NCI-H1417 (cell line): ENCODE measurements at regions not wholly inside any gene's neighbourhood (a gene's known extent, or its start where the extent isn't known, plus 50 kb on each side); places are given as distances from the start of the nearest gene placed in this dataset.

Experiments
- DNase-seq, 3 experiments: peaks; one replicate each; lab custom pipeline; 2025; lab: John Stamatoyannopoulos, UW

DNA sequence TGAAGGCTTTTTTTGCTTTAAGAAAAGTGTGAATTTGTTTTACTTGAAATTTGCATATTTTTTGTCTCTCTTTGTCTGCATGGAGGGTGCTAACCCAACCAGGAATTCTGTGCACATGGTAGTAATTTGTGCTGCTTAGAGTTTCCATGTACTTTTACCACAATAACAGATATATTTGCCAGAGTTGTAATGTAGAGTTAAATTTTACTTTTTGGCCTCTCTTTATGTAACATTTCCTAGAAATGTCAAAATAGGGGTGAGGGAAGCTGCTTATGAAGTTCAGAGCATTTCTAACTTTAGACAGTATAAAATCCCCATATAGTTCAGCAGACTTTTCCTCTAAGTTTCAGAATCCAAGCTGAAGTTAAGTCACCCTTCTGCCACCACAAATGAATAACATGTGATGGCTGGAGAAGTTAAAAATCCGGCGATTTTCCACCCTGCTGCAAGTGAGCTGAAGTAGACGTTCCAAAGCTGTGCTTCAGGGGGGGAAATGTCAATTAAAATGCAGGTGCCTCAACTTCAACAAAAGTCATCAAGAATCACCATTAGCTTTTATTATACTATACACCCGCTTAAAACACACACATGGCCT lies 385.7 kb upstream of the NR2F2 start:
- DNase-seq = no peak

DNA sequence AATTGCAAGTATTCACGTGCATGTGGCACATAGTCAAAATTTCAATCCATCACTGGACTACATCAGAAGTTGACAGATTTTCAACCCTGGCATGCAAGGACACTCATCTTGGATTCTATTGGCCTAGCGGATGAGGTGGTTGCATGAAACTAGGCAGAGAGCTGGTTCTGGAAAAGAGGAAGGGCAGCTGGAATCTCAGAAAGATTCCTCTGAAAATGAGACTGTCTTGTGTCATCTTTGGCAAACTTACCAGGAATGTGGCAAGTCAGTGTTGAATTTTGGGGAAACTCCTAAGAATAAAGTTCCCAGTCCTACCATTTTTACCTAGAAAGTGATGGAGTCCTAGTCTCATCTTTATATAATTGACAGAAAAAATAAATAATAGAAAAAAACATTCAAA lies 384.3 kb upstream of the NR2F2 start:
- no peak for DNase-seq

DNA sequence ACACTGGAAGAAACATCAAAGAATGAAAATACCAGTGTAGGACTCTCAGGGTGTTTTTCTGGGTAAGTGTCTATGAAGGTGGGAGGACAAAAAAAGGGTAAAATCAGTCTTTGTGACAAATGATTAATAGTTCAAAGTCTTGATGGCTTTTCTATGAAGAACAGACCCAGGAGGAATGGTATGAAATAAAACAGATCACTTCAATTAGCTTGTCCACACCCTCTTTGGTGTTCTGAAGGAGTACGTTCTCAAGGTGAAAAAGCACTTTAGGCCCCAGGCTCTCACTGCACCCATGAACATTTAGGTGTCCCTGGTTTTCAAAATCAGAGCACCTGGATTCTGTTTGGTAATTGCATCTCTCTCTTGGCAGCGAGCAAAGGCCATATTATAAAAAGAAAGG lies 383.6 kb upstream of the NR2F2 start:
- DNase-seq = peak in 1 of 3 experiments; percentile 37

DNA sequence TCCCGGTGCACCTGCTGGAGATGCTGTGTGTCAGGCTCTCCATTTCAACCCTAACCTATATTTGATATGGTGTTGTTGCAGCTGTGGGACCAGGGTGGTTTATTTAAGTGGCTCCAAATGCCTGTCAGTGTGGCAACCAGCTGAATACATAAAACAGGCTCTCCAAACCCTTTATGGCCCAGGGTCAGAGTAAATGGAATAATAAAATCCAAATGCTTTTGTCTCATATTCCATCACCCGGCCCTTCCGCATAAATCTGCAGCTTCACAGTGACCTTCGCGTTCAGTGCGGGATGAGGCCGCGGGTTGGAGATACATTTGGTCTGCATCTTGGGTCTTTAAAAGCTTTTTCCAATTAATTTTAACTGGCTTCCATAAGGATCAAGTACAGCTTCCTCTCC lies 382.1 kb upstream of the NR2F2 start:
- DNase-seq = peak in 2 of 3 experiments; percentile 70 to 90

DNA sequence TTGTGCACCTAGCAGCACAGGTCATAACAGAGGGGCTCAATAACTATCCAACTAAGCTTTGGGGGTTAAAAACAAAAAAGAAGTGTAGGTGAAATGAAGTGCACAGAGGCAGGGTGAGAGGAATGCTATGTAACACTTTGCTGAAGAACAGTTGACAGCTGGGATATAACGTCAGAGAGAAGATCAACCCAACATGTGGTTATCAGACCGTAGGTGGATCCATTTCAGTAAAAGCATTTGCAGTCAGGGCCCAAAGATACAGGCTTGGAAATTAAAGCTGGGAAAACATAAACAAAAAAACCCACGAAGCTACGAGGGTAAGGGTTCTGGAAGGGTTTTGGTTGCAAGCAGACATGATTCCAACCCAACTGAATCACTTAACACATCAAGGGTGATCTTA lies 377.5 kb upstream of the NR2F2 start:
- DNase-seq = no peak

DNA sequence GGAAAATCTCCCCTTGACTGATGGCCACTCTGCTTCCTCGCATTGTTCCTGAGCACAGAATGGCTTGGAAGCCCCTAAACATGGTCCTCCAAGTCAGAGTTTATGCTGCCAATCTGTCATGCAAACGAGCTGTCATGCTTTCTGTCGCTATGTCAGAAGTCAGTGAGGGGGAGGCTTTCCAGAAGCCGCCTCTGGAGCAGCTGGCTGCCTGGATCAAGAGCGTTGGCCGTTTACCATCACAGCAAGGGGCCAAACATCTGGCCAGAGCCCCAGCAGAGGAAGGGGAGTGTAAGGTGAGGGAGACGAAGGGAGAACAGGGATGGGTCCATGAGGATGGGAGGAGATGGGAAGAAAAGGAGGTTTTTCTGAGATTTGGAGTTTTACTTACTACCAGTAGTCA lies 372.6 kb upstream of the NR2F2 start:
- no peak for DNase-seq

DNA sequence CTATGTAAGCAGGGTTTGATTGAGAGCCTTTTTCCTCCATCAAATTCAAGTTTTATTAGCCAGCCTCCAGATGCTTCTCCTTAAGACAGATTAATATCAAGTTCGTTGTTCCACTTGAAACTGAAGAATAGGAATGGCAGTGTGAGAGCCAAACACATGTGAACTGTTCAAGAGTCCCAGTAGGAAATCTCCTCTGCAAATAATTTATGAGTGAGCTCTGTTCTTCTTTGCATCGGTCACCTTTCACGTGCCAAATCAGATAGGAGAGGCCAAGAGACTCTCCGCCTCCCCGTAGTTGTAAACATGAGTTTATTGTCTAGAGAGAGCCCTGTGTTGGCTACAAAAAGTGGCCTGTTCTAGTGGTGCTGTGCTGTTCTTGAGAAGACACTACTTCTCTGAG lies 372.1 kb upstream of the NR2F2 start:
- DNase-seq = no peak

DNA sequence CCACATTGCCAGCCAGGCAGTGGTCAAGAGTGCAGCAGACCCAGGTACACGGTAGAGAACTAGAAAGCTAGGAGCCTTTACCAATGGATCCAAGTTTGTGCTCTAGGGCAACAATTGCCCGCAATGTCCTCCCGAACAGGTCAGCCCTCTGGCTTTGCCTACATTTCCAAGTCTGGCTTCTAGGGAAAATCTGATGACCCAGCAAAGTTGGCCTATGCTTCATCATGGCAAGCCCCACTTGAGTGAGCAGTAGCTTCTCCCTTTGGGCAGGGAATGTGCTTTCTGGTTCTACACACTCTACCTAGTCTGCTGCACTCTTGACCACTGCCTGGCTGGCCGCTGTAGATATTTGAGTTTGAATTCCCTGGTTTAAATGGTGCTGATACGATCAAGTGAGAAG lies 361.6 kb upstream of the NR2F2 start:
- no peak for DNase-seq

DNA sequence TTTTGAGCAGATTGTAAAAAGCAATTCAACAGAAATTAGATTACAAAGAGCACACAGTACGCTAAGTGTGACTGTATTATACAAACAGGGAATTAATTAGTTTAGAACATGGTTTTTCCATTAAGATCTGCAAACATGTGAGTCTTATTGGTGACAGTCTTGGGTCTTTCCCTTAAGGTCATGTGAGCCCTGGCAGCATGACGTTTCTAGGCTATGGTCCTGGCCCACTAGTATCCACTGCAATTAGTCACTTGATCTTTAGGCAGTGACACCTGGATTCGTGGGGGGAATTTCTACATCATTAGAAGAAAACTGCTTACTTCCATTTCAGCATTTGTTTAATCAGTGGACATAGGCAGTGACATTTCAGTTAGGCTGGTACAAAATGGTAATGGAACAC lies 360.2 kb upstream of the NR2F2 start:
- no peak for DNase-seq

DNA sequence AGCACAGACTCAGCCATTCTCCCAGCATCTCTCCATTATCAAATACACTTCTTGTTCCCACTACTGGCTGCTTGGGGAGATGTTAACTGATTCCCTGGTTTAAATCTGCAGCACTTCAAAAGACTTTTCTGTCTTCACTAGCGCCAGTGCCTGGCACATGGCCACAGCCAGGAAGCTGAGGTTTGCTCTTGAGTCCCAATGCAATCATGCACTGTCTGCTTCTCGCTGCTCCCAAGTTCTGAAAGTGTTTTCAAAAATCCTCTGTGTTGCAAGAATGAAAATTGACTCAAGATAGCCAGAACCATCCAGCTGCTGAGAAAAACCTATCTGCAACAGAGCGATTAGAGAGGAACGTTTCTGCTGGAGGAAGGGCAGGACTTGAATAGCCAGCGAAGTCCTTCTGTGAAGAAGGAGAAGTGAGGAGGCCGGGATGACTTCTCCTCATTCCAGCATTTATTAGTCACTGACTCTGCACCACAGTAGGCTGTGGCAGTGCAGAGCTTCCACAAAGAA lies 358.4 kb upstream of the NR2F2 start:
- no peak for DNase-seq

DNA sequence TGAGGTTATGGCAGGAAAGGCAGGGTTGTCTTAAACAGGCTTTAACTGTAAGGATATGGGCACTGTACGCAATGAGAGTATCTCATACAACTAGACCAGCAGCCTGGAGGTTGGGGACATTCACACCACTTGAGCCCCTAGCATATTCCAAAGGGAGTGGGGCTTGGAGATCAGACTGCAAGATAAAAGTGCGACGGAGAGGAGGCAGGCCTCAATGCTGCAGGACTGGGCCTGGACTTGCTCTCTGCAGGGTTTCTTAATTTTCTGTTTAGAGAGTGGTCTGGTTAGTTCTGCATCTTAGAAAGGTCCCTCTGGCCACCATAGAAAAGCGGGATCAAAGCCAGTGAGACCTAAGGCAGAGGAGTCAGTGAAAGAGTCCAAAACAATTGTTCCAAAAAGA lies 357.7 kb upstream of the NR2F2 start:
- DNase-seq = no peak

DNA sequence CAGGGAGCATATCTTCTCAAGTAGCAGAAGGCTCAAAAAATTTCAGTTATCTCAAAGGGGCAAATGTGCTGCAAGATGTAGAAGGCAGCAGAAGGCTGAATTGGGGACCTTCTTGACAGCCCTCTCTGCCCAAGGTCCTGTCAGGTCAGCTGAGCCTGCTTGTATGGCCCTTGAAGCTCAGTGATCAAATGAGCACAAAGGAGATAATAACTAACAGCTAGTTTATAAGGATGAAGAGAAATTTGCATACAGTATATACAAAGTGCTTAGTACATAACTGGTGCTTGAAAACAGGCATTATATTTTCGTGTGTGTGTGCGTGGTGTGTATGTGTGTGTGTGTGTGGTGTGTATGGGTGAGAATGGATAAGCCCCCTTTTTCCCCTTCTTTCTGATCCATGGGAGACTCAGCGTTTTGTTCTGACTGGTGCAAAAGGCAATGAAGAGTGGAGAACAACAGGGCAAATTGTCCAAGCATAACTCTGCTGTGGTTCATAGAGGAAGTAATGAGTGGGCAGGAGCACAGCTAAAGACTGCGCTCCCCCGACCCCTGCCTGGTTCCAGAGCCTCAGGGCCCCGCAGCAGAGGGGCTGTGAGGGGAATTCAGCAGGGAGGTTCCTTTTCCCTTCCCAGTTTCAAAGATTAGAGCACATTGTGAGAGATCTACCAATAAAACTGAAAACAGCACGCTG lies 356.8 kb upstream of the NR2F2 start:
- DNase-seq = no peak

DNA sequence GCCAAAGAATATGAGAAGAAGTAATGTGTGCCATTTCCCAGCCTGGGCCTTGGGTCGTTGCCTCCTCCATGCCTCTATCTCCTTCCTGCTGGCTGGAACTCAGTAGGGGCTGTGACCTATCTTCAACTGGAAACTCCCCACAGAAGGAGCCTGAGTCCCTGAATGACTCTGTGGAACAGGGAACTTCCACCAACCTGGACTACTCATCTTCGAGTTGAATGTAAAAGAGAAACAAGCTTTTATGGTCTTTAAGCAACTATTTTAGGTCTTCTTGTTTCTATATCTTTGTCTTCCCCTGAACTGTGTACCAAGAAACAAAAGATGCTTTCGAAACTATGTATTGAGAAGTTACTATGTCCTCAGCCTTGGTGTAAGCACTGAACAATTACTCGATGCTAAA lies 355.3 kb upstream of the NR2F2 start:
- DNase-seq = no peak

DNA sequence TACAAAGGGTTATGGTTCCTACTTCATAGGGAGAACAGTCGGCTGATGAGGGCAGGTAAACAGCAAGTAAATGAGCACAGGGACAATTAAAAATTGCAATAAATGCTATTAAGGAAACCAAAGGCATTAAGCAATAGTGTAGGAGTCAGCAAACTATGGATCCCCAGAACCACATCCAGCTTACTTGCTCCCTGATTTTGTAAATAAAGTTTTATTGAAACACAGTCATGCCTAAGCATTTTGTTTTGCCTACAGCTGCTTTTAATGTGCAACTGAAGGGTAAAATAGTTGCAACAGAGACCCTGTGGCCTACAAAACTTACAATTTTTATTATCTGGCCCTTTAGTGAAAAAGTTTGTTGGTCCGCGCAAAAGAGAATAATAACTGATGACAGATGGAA lies 351.2 kb upstream of the NR2F2 start:
- DNase-seq = no peak

DNA sequence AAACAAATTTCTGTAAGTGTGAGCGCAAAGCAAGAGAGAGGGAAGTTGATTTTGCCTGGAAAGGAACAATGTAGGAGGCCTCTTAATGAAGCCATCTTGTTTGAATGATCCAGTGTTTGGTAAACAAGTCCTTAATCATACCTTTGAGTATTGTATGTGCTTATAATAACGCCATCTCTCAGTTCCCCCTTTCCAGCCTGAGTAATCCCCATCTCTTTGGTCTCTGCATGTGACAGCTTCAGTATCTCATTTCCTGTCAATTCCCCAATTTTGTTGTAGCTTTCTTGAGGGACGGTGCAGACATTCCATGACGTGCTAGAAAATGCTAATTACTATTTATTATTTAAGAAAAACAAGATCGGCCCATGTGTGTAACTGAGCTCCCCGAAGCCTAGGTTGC lies 349.3 kb upstream of the NR2F2 start:
- DNase-seq = no peak

DNA sequence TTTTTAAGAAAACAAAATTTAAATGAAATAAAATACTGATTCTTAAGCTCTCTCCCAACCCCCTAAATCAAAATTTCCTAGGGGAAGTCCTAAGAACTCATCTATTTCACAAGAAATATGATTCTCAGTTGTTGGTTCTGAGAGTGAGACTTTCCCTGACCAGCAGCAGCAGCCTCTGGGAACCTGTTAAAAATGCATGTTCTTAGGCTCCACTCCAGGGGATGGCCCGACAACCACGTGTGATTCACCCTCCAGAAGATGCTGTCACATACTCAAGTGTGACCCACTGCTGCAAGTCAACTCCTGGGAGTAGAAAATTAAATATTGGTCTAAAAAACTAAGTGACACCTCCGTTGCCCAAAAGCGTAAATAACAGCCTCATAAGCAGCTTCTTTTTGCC lies 343.2 kb upstream of the NR2F2 start:
- DNase-seq = no peak

DNA sequence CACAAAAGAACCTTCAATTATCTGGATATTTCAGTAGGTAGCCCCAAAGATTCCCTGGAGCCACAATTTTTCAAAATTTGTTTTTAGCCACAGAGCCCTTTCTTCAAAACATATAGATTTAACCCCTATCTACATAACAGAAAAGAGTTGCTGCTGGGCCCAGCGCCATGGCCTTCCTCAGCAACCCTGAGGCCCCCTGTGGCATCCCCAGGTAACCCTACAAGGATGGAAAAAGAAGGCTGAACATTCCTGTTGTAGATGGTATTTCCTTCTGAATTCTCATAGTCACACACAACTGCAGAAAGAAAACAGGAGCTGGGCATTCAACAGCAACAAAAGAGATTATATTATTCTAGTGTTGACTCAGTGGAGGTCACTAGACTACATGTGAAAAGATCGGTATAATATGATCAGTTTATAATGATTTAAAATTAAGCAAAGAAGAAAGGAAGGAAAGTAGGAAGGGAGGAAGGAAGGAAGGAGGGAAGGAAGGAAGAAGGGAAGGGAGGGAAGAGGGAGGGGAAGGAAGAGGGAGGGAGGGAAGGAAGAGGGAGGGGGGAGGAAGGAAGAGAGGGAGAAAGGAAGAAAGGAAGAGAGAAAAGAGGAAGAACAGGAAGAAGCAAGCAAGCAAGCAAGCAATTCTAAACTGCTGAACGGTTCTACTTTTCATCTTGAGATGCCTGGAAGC lies 342.5 kb upstream of the NR2F2 start:
- DNase-seq = no peak

DNA sequence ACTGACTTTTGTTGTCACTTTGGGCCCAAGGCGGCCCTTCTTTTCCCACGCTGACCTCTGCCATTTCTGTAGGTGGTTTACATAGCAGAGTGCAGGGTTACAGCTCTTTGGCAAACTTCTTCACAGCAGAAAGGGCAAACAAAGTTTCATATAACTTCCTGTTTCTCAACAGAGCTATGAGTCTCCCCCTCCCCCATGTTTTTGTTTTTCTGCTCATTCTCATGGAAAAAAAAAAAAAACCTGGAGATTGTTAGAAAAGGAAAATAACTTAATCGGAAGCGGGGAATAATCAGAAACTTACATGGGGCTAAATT lies 342.0 kb upstream of the NR2F2 start:
- DNase-seq = no peak

DNA sequence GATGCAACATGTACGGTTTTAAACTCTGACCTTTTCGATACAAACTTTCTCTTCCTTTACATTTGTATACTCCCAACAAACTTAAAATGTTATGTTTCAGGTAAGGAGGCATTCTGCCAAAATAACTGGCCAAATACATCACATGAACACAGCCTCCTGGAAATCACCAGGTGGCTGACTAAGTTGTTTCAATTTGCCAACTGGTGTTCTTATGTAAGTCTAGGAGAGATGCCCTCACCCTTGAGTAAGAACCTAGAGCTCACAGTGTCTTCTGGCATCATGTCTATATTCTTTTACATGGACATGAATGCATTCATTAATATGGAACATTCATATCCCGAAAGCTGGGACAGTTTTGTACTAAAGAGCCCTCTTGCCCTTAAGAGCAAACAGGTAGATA lies 341.1 kb upstream of the NR2F2 start:
- no peak for DNase-seq

DNA sequence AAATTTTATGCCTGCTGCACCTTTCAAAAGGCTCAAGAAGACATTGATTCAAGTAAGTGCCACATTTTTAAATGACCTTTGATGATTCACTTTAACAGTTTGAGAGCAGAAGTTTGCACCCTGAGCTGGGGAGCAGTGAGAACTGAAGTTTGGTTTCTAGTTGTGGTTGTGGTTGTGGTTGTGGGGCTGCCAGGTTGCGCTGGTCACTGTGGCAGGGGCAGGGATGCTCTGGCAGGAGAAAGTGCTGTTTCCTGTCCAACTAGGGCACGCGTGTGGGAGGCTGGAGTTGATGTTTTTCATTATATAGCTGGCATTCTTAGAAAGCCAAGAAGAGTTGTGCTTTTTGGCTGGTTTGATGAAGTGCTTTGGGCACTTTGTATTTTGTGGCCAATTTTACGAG lies 339.7 kb upstream of the NR2F2 start:
- no peak for DNase-seq

DNA sequence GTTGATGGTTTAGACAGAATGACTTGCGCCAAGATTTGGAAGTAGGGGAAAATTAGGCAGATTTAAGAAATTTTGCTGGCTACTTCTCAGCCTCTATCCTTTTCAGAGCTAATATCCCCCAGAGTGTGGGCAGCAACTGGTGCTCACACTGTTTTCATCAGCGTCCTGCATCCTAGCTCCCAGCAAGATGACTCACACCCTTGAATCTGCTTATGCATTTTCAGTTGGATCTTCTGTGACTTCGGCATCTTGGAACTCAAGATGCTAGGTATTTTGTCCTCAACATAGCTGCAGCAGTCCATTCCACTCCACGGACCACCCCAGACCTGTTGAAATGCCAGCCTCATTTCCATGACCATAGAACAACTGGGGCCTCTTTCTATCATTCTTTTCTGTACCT lies 336.1 kb upstream of the NR2F2 start:
- no peak for DNase-seq

DNA sequence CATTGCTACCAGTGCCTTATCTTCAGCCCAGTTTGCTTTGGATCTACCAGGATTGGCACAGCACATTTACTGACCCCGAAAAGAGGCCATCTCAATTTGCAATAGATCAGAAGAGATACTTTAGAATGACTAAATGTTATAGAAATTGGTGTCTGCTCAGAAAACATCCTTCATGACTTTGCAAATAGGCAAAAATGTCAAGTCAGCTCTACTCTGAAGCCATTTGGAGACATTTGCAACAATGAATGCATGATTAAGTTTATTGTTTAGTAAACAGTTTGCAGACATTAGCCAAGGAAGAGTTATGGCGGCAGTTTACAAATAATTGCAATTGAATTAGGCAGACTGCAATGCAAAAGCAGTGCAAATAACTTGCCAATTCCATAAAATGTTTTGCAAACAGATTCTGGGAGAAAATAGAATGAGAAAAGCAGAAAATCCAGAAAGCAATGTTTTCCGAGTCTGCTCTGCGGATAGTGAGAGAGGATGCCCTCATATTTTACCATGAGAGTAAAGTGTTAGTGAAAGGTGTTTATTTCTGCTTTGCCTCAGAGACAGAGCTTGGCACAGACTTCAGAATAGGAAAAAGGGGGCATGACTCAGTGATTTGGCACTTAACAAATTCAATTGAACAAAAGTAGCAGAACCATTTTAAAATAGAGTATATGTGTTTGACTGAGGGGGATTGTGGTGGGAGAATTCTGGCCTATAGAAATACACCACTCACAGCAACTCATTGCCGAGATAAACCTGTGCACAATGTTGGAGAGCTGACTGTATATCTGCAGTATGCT lies 334.9 kb upstream of the NR2F2 start:
- DNase-seq = no peak

DNA sequence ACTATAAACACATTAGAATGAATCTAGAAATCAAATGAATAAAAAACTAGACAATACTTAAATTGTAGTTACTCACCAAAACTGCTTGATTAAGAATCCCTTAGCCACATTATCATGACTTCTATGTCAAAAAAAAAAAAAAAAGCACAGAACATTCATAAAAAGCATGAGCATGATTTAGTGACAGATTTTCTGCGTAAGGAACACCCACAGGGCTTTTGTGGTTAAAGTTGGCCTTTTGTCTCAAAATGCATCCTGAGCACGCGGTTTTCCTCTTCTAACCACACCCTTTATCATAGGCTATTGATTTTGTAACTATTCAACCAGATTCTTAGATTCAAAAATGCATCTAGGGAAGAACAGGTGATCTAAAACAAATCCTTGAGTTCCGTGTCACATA lies 334.0 kb upstream of the NR2F2 start:
- DNase-seq = no peak
